ENCODE measurements at regions not wholly inside any gene's neighbourhood (a gene's known extent, or its start where the extent isn't known, plus 50 kb on each side); places are given as distances from the start of the nearest gene placed in this dataset.

DNA sequence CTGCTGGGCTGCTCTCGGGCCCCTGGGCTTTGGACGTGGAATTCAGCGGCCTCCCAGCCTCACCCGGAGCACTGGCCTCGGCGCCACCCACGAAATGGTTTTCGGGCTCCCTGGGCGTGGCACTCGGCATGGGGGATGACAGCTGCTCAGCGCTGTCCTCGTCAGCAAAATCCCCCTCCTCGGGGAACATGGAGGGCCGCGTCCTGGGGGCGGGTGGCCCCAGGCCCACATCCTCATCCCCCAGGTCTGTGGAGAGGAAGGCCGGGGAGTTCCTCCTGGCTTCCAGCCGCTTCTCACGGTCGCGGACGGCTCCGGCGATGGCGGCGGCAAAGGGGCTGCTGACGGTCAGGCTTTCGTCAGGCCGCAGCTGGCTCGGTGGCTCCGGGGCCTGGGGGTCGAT, 88.4 kb downstream of the CTTN start:
- DNase-seq, result no peak

DNA sequence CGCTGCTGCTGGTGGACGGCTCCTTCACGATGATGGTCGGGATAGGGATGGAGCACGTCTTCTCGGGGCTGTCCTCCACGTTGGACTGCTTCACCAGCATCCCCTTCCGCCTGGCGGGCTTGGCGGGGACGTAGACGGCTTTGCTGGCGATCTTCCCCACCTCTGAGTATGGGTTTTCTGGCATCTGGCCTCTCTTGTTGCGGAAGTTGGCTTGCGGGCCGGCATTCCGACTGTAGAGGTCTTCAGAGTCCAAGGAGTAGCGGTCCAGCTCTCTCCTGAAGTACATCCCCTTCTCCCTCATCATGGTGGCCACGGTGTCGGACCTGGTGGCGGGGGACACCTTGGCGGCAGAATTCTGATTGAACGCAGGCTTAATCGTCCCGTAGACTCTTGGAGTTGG, 88.8 kb downstream of the CTTN start:
- no peak for DNase-seq

DNA sequence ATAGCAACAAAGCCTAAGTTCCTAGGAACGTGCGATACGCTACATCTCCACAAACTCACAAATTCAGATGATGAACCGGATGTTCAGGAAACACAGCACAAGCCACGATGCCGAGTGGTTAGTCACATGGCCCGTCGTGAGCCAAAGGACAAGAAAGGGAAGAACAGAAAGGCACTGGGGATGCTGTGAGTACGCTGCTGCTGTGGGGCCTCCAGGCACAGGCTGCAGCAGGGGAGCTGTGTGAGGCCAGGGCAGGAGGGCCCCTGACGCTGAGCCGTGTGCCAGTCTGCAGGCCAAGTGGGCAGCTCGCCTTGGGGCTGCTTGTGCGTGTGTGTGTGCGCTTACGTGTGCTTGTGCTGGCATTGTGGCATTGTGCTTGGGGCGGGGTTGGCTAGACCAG, 89.4 kb downstream of the CTTN start:
- DNase-seq, result no peak

DNA sequence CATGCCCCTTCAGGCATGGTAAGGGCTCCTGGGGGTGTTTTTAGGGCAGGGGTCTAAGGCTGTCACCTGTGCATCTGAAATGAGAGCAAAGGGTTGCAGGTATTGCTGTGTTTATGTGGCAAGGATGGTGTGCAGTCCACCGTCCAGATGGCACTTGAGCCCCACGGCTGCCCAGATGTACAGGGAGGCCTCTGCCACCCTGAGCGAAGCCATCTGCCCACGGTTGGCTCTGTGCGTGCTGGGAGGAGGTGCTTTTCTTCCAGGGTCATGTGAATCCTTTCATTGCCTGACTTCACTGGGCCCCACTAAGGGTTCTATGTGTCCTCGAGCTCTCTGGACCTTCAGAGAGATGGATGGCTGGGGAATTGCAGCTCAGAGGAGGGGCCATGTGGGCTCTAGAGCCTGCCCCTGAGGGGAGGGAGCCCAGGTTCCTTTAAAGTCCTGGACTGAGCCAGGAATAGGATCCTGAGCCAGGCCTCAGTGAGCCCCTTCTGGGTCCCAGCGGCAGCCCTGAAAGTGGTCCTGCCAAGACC, 89.9 kb downstream of the CTTN start:
- DNase-seq, result no peak

DNA sequence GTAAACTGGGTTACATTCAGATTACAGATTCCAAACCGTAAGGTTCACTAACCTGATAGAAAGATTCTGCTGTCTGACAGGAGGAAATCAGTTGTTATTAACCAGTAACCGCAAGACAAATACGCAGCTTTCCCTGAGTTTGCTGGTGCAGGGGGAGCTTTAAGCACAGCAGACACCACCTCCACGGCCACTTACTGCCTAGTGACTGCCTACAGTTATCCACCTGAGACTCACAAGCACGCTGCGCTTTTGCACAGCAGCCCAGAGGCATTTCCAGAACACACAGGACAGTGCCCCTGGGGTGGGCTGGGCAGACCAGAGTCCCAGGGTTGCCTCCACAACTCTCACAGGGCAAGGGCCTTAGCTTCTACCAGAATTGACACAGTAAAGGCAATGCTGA, 90.9 kb downstream of the CTTN start:
- DNase-seq, result no peak

DNA sequence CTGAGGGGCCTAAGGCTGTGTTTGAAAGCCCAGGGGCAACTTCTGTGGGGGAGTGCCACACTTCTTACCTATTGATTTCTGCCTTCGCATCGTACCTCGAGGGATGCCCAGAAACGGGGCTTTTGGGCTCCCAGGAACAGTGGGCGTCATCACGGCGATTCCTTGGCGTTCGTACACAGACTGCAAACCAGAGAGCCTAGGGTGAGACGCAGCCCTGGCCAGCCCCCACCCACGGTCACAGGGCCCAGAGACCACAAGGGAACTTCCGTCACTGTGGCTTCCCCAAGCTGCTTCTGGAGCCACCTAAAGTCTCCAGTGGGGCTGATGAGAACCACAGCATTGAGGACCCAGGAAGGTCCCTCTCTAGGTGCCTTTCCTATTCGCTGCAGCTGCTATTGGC, 91.9 kb downstream of the CTTN start:
- DNase-seq, result no peak

DNA sequence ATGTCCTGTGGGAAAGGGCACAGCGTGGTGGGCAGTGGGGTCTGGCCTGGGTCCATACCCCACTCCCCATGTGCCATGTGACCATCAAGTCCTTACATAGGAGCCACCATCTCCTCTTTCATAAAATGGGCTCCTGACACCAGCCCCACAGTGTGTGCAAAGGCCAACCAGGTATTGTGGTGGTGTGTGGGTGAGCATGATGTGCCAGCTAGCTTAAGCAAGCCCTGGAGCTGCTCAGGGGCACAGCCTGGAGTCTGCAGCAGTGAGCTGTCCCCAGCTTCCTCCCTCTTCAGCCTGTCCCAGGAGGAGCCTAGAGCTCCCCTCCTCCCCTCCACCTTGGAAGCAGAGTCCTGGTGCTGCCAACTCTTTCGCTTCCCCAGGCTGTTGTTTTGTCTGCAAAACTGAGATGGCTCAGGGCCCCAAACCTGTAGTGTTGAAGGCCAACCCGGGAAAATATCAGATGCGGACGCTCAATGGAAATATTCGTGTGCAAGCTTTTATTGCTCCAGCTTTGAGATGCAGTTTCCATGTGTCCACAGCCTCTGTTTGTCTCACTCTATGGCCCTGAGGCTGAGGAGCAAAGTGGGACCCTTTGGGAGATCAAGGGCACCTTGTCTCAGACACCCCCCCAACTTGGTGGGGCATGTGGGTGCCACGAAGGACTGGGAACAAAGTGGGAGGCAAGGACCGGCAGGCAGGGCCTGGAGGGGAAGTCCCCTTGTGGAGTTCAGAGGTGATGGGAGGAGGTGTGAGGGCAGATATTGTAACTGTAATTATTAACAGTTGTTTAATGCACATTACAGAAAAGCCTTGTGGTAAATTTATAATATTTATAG, 92.6 kb downstream of the CTTN start:
- no peak for DNase-seq

DNA sequence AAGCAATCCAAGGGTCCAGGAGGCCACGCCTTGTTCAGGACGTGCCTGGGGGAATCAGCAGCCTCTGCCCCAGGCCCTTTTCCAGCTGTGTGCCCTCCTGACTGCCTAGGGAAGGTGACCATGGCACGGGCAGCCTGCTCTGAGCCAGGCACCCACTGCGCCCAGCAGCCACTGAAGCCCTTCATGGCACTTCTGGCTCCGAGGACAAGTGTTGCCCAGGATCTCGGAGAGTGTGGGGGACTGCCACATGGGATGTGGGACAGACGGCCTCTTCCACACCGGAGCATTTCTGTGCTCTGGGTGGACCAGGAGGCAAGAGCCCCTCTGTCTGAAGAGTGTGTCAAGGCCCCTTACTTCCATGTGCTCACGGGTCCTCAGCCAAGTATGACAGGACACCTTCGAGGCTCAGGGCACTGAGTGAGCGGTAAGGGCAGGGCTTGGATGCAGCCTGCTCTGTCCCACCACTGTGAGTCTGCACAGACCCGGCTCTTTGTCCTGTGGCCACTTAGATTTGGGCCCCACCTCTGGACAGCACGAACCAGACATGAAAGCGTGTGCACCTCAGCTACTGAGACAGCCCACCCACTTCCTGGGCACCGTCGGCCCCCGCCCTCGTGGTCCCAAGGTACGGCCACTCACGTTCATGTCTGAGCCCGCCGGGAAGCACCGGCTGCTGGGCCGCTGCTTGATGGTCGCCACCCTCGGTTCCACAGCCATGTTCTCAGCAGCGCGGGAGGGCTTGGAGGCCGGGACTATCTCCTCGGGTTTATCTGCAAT, 93.6 kb downstream of the CTTN start:
- DNase-seq, result no peak

DNA sequence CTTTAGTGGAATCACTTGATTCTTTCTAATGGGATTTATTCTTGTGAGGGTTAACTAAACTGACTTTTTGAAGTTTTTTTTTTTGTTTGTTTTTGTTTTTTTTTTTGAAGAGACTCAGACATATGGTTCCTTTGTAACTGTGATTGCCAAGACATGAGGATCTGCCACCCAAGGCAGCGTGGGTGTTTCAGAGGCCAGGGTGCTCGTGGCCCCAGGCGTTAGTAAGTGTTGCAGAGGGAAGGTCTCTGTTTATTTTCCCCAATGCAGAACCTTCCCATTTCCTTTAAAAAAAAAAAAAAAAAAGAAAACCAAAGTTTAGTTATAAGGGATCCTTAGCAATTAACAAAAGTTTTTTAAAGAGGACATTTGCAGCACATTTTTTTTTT, 94.8 kb downstream of the CTTN start:
- no peak for DNase-seq

DNA sequence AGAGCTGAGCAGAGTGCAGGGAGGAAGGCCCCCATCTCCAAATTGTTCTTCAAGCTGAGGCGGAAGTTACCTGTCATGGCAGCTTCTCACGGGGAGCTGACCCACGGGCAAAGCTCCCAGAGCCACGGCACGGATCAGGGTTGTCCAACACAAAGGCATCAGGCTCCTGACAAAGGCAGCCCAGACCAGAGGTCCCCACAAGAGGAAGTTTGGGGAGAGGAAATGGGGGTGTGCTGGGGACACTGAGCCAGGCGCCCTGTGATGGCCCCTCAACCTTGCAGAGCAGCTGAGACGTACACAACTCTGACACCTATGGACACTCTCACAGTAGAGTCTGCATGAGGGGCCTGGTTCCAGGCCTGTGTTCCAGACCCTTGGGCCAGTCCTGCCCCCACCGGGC, 95.6 kb downstream of the CTTN start:
- DNase-seq, result no peak

DNA sequence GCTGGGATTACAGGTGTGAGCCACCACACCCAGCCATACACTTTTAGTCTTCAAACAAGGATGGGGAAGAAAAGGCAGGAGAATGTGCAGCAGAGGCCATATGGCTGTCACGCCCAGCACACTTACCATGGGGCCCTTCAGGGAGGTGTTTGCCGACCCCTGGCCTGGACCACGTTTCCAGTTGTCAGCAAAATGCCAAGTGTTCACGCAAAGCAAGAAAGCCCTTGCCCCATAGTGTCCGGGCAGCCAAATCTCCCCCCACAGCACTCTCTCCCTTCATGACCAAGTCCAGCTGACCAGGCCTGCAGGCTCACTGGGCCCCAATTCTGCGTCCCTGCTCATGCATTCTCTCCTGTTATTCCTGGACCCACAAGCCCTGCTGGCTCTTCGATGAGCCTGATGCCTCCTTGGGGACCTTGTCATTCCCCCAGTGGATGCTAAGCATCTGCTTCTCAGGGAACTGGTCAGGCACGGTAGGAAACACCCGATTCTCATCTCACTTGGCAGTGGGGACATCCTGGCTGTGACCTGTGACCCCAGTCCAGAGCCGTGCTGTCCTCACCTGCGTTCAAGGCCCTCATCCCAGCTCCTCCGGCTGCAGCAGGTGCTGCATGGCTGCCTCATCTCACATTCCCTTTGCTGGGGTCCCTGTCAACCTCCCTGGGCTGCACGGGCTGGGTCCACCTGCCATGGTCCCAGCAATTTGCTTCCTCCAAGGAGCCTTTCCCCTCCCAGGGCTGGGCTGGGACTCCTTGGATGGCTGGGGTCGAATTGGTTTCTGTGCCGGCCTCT, 96.4 kb downstream of the CTTN start:
- no peak for DNase-seq

DNA sequence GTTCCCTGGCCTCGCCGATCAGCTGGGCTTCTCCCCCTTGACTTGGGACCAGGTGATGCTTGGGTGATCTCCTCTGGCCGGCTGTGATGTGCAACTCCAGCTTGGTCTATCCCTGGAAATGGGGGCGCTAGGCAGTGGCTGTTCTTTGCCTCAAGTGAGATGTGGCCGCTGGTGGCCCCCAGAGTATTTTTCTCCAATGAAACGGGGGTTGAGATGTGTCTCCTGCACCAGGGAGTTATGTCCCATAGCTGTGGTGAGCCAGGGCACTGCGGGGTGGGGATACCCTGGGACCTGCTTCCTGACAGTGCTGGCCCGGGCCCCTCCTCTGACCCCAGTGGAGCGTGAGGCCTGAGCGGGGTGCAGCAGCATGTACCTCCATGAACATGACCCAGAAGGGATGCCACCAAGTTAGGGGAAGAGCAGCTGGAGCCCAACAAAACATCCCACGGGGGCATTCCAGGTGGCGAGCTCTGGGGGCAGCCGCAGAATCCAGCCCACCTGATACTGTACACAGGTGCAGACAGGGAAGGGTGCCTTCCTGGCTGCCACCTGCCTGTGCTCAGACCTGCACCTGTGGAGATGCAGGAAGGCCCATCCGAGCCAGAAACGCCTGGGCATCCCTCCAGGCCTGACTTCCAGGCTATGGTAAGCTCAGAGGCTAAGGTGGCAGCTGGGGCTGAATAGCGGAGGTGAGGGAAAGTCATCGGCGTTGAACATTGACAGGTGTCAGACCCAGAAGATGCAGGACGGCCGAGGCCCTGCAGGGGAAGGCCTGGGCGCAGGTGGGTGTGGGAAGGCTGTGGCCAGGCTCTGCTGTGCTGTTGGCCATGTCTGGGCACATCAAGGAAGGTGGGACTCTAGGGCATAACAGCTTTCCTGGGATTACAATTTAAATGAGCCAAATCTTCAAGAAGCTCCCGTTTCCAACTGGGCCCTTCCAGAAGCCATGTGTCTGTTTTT, 97.3 kb downstream of the CTTN start:
- DNase-seq, result no peak

DNA sequence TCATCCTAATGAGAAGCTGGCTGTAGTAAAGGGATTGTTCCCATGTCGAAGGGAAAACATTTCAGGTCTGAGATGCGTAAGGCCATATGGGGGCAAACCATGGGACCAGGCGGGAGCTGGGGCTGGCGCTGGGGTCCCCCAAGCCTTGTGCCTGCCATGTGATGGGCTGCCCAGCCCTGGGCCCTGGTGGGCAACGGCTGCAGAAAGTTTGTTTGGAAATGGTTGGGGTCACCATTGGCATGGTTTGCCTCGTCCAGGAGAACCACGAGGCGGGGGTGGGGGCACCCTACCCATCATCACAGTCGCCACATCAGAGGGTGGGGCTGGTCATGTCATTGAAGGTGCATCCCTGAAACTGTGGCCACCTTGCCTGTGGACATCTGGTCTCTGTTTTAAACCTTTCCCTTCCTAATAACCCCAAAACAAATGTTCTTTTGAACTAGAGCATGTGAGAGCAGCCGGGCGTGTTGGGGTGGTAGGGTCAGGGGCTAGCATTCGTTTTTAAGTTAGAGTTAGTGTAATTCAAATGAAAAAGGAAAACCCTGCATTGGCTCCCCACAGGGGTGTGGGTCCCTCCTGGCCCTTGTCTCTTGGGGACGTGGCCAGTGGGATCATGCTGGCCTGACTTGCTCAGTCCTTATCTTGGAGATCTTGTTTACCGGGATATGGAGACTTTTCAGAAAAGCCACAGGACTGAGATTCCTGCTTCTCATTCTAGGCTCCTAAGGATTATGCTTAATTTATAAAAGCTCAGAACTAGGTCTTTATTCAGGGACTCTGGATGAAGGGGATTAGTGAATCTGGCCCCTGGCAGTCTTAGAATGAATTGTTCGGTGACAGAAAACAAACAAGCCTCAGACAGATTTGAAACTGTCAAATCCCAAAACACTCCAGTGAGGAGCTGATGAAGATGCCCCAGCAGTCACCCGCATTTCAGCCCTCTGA, 98.5 kb downstream of the CTTN start:
- DNase-seq, result no peak

DNA sequence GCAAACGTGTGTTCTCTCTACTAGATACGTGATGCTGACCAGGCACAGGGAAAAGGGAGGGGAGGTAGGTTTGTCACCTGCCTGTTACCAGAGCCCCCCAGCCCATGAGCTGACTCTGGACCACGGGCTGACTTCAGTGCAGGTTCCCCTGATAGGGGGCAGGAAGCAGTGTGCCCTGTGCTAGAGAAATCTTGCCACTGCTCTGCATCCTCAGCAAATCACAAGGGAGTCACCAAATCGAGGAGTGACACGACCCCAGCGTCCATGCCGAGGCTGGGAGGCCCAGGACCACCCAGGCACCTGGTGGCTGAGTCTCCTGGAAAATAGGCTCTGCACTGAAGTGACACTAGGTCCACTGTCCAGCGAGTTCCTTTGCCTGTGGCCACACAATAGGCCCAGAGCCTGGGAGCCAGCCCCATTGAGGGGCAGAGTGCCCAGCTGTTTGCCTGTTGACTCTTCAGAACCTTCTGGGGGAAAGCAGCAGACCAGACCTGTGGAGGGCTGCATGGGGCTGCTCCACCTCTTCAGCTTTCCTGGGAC, 99.3 kb downstream of the CTTN start:
- no peak for DNase-seq

DNA sequence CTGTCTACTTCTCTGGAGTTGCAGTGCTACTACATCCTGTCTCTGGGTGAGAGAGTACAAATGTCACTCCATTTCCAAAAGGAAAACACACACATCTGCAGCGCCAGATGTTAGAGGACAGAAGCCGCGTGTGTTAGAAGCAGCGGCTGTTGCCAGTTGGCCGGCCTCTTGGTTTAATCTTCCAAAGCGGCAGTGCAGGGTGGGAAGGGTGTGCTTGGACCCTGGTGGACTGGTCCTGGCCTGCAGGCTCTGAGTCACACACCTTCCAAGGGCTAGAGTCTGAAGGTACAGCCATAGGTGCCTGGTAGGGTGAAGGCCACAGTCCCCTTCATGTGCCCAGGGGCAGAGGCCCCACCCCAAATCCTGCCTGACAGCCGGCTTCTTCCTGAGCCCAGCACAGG, 99.8 kb downstream of the CTTN start:
- no peak for DNase-seq

DNA sequence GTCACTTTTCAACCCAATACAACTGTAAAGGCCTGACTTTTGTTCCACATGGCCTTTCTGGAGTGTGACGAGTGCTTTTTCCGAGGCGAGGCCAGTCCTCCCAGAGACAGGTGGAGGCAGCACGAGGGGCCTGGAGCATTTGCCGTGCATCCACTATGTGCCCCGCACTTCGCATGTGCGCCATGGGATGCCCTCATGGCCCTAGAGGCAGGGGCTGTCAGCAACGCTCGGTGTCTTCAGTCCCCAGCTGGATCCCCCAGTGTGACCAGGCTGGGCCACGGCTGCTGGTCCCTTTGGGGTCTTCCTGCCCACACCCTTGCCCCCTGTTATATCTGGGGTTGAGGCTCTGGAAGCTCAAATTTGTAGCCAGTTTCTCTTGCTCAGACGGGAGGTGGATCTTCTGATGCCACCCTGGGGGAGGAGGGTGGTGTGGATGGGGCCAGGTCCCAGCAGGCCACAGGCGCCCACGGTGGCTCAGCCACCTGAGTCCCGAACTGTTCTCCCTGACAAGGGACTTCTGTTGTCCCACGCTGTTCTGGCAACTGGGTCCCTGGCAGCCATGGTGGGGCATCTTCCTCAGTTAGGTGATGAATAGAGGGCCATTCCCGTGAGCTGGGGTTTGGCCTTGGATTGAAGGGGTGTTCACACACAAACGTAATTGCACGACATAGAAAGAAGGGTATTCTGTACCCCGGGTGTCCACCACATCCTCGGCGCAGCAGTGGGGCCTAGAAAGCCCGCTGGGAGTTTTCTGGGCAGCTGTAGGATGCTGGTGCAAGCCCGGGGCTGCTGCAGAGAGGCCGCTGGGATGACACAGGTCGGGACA, 100.9 kb downstream of the CTTN start:
- no peak for DNase-seq

DNA sequence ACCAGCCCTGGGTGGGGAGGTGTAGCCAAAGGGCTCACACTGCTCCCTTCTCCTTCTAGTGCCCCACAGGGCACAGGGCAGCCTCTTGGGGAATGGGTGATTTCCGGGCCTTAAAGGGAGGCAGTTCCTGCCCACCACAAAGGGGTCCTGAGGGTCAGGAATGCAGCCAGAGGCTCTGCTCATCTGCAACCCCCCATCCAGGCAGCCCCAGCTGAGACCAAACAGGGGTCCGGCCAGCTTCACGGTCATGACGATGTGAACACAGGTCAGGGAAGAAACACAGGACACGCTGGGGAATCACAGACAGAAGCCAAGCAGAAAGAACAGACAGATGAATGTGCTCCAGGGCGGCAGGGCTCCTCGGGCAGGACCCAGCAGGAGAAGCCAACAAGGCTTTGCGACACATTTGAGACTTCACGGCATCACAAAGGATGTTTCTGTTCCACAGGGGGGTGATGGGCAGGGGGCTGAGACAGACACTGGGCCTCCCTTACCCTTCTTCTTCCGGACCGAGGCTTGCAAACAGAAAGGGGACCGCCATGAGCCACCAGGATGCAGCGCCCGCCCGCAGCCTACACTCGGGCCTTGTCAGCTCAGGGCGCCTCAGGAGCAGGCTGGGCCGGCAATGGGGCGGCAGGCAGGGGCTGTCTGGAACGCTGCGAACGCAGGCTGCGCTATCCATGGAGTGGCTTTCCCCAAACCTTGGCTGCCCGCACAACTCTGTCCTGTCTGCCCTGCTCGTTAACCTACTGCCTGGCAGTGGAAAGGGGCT, 101.9 kb downstream of the CTTN start:
- no peak for DNase-seq

DNA sequence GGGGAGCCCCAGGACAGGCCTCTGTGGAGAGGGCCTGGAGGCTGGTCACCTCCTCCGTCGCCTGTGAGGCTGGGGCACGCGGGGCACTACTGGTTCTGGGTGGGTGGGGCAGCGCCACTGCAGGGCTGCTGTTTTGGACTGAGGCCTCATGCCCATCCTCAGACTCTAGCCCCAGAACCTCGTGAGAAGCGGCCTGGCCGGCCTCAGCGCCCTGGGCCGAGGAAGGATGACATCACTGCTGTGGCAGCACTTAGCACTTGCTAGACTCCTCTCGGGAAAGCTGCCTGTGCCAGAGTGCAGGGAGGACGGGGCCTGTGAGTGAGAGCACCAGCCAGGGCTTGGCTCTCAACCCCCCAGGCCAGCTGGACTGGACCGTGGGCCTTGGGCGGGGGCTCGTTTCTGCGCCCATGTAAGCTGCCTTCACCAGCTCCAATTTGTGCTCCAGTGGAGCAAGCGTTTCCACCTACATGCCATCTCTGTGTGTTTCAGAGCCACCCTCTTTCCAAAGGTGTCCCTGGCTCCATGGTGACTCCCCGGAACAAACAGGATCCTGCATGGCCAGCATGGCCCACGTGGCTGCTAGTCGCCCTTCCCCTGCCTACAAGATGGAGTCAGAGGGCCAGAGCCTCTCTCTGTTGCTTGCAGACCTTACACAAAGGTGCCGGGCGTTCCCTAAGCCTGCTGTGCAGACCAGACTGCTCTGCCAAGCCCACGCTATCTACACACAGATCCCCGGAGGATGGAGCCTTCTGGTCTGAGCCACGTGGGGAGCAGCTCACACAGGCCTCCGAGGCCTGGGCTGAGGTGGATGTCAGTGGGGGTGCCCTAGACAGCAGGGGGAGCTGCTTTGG, 102.9 kb downstream of the CTTN start:
- DNase-seq, result no peak

Data from stimulated activated CD4-positive, alpha-beta T cell treated with anti-CD3 and anti-CD28 coated beads, Interleukin-2, amount 100 ng/mL, for 48 hours (primary cell).